C4-2B (cell line): ENCODE measurements at regions not wholly inside any gene's neighbourhood (a gene's known extent, or its start where the extent isn't known, plus 50 kb on each side); places are given as distances from the start of the nearest gene placed in this dataset.

Experiments used
- CTCF ChIP-seq: fragments of 450-650 bp; conservative IDR thresholded peaks from 2 replicates; pipeline ENCODE4 v1.5.1; 2017; ENCODE audit warnings: mild to moderate bottlenecking
- ZFX ChIP-seq: fragments of 450-650 bp; IDR thresholded peaks from 2 replicates; pipeline ENCODE4 v1.6.1; 2017

- TF ChIP-seq CTCF (no peak), ZFX (no peak)
Observed at GRCh38 chr4:23021040-23021439, 328.3 kb downstream of the GBA3 start.
